AG04450 (cell line): ENCODE measurements at regions not wholly inside any gene's neighbourhood (a gene's known extent, or its start where the extent isn't known, plus 50 kb on each side); places are given as distances from the start of the nearest gene placed in this dataset.
"Not testable (repeated sequence)": the region's sequence is repeated elsewhere in the genome, so short reads cannot be mapped to it uniquely, and the experiment has no call there.

Source experiments
- CTCF ChIA-PET: fragments of 300-600, 350-600 bp; formaldehyde crosslinking; extraction: SDS; loops from one replicate; lab custom pipeline; 2022; ENCODE audit warnings: antibody characterized with exemption, inconsistent platforms; lab: Charles Lee
- POLR2A ChIA-PET: fragments of 350-600 bp; formaldehyde crosslinking; extraction: SDS; loops from one replicate; lab custom pipeline; 2021; ENCODE audit warnings: antibody characterized with exemption, inconsistent platforms; lab: Yijun Ruan, JAX
- DNase-seq: peaks from one replicate; pipeline ENCODE4 v3.0.0-alpha.2; 2011; ENCODE audit warnings: low read depth, low spot score
- H3K27ac ChIP-seq: one replicate; pipeline ENCODE4 v1.5.1; 2012; ENCODE audit warnings: low read depth, low read length, control low read depth
- H3K27me3 ChIP-seq: one replicate; pipeline ENCODE4 v1.6.0; 2012; ENCODE audit warnings: low read length; ENCODE audit not compliant: control insufficient read depth, insufficient read depth
- H3K4me3 ChIP-seq: 2 replicates; pipeline ENCODE4 v1.5.1; 2011; ENCODE audit warnings: mild to moderate bottlenecking, low read depth, low read length, control low read depth
- H3K9me3 ChIP-seq: 2 replicates; pipeline ENCODE4 v1.5.1; 2012; ENCODE audit warnings: low read length; ENCODE audit not compliant: control insufficient read depth, insufficient read depth
- TF ChIP-seq, protein P1 (sequence below): IDR thresholded peaks from 2 replicates; pipeline ENCODE4 v1.5.1; 2011; ENCODE audit warnings: low read depth, low read length, control low read depth, inconsistent platforms

DNA sequence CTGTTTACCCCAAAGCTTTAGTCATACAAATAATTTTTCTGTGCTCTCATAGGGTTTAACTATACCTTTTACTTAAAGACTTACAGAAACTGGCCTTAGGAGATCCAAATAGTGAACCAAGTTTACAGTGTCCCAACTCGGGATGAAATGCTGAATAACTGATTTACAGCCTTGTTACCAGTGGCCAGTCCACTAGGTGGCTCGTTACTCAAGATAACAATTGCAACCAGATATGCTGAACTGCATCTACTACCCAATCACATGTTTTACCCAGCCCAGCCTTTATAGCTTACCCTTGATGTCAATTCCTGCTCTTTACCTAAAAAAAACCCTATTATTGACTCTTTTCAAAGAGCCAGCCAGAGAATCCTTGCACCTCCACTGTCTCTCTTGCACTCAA is 1148.8 kb upstream of the ADGRL4 start:
- ChIA-PET CTCF (no interaction called here), POLR2A (no interaction called here)
- no peak for DNase-seq
- TF ChIP-seq, protein P1, sequence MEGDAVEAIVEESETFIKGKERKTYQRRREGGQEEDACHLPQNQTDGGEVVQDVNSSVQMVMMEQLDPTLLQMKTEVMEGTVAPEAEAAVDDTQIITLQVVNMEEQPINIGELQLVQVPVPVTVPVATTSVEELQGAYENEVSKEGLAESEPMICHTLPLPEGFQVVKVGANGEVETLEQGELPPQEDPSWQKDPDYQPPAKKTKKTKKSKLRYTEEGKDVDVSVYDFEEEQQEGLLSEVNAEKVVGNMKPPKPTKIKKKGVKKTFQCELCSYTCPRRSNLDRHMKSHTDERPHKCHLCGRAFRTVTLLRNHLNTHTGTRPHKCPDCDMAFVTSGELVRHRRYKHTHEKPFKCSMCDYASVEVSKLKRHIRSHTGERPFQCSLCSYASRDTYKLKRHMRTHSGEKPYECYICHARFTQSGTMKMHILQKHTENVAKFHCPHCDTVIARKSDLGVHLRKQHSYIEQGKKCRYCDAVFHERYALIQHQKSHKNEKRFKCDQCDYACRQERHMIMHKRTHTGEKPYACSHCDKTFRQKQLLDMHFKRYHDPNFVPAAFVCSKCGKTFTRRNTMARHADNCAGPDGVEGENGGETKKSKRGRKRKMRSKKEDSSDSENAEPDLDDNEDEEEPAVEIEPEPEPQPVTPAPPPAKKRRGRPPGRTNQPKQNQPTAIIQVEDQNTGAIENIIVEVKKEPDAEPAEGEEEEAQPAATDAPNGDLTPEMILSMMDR, result peak; percentile 20; the same call in 1 of the 2 replicates
- H3K4me3 ChIP-seq, result no peak overlapping the region
- no peaks in the 10 kb centered on the region for H3K27me3 ChIP-seq
- no peak overlapping the region for H3K27ac ChIP-seq
- H3K9me3 ChIP-seq, result no peaks in the 10 kb centered on the region

GRCh38 chr1:80154176-80154575 is 1147.6 kb upstream of the ADGRL4 start:
- TF ChIP-seq, protein P1, result no peak
- CTCF ChIA-PET, result no interaction called here
- H3K4me3 ChIP-seq, result no peak overlapping the region
- POLR2A ChIA-PET, result interaction anchor here (0.6 kb wide), 1 partner anchor 117 kb away, joined by 3 read pairs; no protein-coding TSS in a partner anchor
- H3K27ac ChIP-seq, result no peak overlapping the region
- DNase-seq, result no peak
- no peaks in the 10 kb centered on the region for H3K27me3 ChIP-seq
- no peaks in the 10 kb centered on the region for H3K9me3 ChIP-seq

DNA sequence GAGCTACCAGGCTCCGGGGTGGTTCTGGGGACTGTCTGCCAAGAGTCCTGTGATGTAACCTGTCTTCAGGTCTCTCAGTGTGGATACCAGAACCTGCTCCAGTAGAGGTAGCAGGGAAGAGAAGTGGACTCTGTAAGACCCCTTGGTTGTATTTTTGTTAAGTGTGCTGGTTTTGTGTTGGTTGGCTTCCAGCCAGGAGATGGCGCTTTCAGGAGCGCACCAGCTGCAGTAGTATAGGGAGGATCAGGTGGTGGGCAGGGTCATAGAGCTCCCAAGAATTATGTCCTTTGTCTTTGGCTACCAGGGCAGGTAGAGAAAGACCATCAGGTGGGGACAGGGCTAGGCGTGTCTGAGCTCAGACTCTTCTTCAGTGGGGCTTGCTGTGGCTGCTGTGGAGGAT is 1147.2 kb upstream of the ADGRL4 start:
- Histone ChIP-seq H3K27me3 (no peaks in the 10 kb centered on the region), H3K9me3 (no peaks in the 10 kb centered on the region), H3K4me3 (no peak overlapping the region), H3K27ac (no peak overlapping the region)
- TF ChIP-seq, protein P1, result no peak
- DNase-seq, result no peak
- CTCF ChIA-PET, result no interaction called here
- POLR2A ChIA-PET, result interaction anchor here (0.6 kb wide), 1 partner anchor 117 kb away, joined by 3 read pairs; no protein-coding TSS in a partner anchor

DNA sequence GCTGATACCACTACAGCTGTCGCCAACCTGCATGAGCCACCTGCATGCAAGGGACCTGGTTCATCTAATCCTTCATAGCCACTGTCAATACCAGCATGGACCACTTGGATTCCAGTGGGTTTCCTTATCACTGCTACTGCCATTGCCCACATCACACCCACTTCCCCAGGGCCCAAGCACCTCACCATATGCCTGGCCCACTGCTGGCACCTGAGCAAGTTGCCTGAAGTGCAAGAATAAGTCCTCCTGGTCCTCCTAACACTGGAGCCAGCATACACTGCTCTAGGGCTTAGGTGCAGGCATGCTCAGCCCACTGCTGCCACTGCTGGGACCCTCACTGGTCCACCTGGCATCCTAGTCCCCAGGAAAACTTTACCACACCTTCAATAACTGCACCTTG is 1136.8 kb upstream of the ADGRL4 start:
- TF ChIP-seq, protein P1, result no peak
- H3K27ac ChIP-seq, result no peak overlapping the region
- H3K27me3 ChIP-seq, result no peaks in the 10 kb centered on the region
- CTCF ChIA-PET, result no interaction called here
- H3K9me3 ChIP-seq, result peaks cover 4% of the 10 kb centered on the region
- no peak overlapping the region for H3K4me3 ChIP-seq
- POLR2A ChIA-PET, result no interaction called here
- no peak for DNase-seq

DNA sequence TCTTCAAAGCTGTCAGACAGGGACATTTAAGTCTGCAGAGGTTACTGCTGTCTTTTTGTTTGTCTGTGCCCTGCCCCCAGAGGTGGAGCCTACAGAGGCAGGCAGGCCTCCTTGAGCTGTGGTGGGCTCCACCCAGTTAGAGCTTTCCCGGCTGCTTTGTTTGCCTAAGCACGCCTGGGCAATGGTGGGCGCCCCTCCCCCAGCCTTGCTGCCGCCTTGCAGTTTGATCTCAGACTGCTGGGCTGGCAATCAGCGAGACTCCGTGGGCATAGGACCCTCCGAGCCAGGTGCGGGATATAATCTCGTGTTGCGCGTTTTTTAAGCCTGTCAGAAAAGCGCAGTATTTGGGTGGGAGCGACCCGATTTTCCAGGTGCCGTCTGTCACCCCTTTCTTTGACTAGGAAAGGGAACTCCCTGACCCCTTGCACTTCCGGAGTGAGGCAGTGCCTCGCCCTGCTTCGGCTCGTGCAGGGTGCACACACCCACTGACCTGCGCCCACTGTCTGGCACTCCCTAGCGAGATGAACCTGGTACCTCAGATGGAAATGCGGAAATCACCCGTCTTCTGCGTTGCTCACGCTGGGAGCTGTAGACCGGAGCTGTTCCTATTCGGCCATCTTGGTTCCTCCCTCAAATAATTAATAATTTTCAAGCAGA is 1131.5 kb upstream of the ADGRL4 start:
- CTCF ChIA-PET, result not testable (repeated sequence)

More for the DNA sequence above, 1131.5 kb upstream of the ADGRL4 start:
- H3K27me3 ChIP-seq, H3K9me3 ChIP-seq, H3K4me3 ChIP-seq, POLR2A ChIA-PET, H3K27ac ChIP-seq, DNase-seq: not testable (repeated sequence)
